Panc1 (cell line): ENCODE measurements at regions not wholly inside any gene's neighbourhood (a gene's known extent, or its start where the extent isn't known, plus 50 kb on each side); places are given as distances from the start of the nearest gene placed in this dataset.

Source experiments
- POLR2AphosphoS5 ChIP-seq: IDR thresholded peaks from 2 replicates; pipeline ENCODE4 v1.6.1; 2012; ENCODE audit warnings: mild to moderate bottlenecking, low read depth, low read length, moderate library complexity
- SIN3A ChIP-seq: IDR thresholded peaks from 2 replicates; pipeline ENCODE4 v1.6.1; 2012; ENCODE audit warnings: low read depth, mild to moderate bottlenecking, low read length, moderate library complexity, borderline replicate concordance; ENCODE audit not compliant: insufficient read depth
- TCF7L2 ChIP-seq: IDR thresholded peaks from 2 replicates; pipeline ENCODE4 v1.6.1; 2011; ENCODE audit warnings: mild to moderate bottlenecking, low read depth, low read length, inconsistent platforms
- TF ChIP-seq, protein P1 (sequence below): fragments of 450-650 bp; IDR thresholded peaks from 2 replicates; pipeline ENCODE4 v1.5.1; 2017; ENCODE audit warnings: mild to moderate bottlenecking
- TF ChIP-seq, protein P2 (sequence below), 2 experiments: IDR thresholded peaks; 2 replicates each; pipeline ENCODE4 v1.6.1; 2011 to 2012; ENCODE audit warnings: low read depth in 2 of 2, control low read depth in 1 of 2, low read length in 1 of 2, mild to moderate bottlenecking in 1 of 2, moderate library complexity in 1 of 2; ENCODE audit not compliant: insufficient read depth in 1 of 2

DNA sequence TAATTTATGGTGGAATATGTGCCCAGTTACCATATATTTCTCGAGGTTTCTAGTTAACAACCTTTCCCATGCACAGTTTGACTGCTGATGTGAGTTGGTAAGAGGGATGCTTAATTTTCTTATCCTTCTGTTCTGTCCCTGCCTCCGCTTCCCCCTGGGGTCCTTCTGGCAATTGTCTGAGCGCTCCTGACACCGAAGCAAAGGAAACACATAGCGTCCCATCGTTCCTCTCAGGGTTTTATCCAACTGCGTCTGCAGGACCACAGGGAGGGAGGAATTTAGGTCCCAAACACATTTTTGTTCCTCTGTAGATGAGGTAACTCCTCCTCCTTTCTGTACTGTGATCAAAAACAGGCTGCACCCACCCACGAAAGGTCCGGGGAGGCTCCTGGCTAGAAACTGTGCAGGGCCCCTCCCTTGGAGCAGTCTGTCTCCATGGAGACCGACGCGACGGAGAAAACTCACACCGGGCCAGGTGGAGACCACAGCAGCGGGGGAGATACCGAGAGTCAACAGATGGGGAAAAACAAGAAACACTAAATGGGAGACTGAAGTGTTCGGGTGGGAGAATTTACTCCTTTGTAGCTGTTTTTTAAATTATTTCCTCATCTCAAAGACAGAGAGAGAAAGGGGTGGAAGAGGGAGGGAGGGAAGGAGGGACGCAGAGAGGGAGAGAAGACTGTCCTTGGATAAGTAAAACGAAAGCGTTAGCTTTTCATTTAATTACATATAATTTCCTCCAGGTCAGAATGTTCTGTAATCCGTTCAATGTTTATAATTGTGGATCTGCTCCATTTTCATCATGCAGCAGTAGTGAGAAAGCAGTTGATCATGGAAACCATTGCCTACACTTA is 191.8 kb upstream of the NBEA start:
- TF ChIP-seq, protein P1, sequence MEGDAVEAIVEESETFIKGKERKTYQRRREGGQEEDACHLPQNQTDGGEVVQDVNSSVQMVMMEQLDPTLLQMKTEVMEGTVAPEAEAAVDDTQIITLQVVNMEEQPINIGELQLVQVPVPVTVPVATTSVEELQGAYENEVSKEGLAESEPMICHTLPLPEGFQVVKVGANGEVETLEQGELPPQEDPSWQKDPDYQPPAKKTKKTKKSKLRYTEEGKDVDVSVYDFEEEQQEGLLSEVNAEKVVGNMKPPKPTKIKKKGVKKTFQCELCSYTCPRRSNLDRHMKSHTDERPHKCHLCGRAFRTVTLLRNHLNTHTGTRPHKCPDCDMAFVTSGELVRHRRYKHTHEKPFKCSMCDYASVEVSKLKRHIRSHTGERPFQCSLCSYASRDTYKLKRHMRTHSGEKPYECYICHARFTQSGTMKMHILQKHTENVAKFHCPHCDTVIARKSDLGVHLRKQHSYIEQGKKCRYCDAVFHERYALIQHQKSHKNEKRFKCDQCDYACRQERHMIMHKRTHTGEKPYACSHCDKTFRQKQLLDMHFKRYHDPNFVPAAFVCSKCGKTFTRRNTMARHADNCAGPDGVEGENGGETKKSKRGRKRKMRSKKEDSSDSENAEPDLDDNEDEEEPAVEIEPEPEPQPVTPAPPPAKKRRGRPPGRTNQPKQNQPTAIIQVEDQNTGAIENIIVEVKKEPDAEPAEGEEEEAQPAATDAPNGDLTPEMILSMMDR: no peak
- TF ChIP-seq, protein P2, sequence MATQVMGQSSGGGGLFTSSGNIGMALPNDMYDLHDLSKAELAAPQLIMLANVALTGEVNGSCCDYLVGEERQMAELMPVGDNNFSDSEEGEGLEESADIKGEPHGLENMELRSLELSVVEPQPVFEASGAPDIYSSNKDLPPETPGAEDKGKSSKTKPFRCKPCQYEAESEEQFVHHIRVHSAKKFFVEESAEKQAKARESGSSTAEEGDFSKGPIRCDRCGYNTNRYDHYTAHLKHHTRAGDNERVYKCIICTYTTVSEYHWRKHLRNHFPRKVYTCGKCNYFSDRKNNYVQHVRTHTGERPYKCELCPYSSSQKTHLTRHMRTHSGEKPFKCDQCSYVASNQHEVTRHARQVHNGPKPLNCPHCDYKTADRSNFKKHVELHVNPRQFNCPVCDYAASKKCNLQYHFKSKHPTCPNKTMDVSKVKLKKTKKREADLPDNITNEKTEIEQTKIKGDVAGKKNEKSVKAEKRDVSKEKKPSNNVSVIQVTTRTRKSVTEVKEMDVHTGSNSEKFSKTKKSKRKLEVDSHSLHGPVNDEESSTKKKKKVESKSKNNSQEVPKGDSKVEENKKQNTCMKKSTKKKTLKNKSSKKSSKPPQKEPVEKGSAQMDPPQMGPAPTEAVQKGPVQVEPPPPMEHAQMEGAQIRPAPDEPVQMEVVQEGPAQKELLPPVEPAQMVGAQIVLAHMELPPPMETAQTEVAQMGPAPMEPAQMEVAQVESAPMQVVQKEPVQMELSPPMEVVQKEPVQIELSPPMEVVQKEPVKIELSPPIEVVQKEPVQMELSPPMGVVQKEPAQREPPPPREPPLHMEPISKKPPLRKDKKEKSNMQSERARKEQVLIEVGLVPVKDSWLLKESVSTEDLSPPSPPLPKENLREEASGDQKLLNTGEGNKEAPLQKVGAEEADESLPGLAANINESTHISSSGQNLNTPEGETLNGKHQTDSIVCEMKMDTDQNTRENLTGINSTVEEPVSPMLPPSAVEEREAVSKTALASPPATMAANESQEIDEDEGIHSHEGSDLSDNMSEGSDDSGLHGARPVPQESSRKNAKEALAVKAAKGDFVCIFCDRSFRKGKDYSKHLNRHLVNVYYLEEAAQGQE (IDR thresholded peaks at IDR 0.05; ENCODE audit: insufficient read depth in 1 of 2, low read depth in 2 of 2, low read length in 1 of 2): no peak
- TF ChIP-seq SIN3A: no peak
- no peak for TF ChIP-seq POLR2AphosphoS5
- no peak for TF ChIP-seq TCF7L2
